ENCODE measurements at regions not wholly inside any gene's neighbourhood (a gene's known extent, or its start where the extent isn't known, plus 50 kb on each side); places are given as distances from the start of the nearest gene placed in this dataset.

DNA sequence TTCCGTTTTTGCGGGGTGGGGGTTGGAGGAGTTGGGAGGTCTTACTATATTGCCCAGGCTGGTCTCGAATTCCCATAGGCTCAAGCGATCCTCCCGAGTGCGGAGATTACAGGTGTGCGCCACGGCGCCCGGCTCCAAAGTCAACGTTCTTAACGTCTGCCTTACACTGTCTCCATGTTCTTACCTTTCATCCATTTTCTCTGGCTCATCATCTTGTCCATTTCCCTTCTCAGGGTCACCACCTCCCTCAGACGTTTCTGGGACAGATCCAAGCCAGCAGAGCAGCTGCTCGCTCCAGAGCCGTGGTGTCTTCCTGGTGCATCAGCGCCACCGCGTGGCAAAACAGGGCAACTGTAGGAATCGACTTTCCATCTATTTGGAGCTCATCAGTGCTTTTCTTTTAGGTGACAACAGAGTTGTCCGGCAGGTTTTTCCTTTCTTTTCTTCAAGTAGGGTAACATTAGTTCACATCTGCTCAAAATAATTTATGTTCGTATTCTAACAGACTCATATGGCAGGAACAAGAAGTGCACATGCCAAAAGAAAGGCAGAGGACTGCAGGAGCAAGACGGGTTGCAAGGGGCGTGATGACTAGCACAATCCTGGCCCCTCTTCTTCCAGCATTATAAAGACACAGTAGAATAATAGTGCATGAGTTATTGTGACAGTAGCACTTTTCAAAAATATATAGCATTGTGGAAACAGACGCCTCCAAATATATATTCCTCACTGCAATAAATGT is 103.1 kb upstream of the ABCC4 start:
- Mint-ChIP-seq H3K27ac (peak overlapping the region in 1 of 3 experiments; percentile 20; a peak in 3 of 7 replicates), H3K9me3 (no peaks in the 10 kb centered on the region), H3K4me3 (peak overlapping the region; percentile 64 to 87), H3K27me3 (ENCODE audit: low read depth) (no peaks in the 10 kb centered on the region; the same call in 1 of the 2 replicates), H3K4me1 (peaks cover 10% of the 10 kb centered on the region in 2 experiments), H3K36me3 (ENCODE audit: insufficient read depth in 1 of 3, low read depth in 3 of 3) (no peaks in the 10 kb centered on the region)
- no peak overlapping the region for H3T11ph ChIP-seq (ENCODE audit: low read length)
- H3K4me1 ChIP-seq (ENCODE audit: insufficient read depth, low read length) = peaks cover 2% of the 10 kb centered on the region; the same call in 1 of the 2 replicates
- H4K8ac ChIP-seq (replicated peaks; ENCODE audit: insufficient read length, low read depth, low read length) = no peak overlapping the region
- no peak overlapping the region for H3K14ac ChIP-seq (ENCODE audit: insufficient read depth, low read length)
- TF ChIP-seq, protein P1, sequence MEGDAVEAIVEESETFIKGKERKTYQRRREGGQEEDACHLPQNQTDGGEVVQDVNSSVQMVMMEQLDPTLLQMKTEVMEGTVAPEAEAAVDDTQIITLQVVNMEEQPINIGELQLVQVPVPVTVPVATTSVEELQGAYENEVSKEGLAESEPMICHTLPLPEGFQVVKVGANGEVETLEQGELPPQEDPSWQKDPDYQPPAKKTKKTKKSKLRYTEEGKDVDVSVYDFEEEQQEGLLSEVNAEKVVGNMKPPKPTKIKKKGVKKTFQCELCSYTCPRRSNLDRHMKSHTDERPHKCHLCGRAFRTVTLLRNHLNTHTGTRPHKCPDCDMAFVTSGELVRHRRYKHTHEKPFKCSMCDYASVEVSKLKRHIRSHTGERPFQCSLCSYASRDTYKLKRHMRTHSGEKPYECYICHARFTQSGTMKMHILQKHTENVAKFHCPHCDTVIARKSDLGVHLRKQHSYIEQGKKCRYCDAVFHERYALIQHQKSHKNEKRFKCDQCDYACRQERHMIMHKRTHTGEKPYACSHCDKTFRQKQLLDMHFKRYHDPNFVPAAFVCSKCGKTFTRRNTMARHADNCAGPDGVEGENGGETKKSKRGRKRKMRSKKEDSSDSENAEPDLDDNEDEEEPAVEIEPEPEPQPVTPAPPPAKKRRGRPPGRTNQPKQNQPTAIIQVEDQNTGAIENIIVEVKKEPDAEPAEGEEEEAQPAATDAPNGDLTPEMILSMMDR (conservative IDR thresholded peaks at IDR 0.05) = peak; percentile 98
- H3K79me2 ChIP-seq (ENCODE audit: insufficient read depth, low read length) = no peaks in the 10 kb centered on the region
- peaks cover 5% of the 10 kb centered on the region for H3K23me2 ChIP-seq (ENCODE audit: insufficient read length, low read depth, low read length, poor library complexity, severe bottlenecking)
- H2BK12ac ChIP-seq (ENCODE audit: insufficient read length, low read depth, low read length) = no peak overlapping the region
- H4K20me1 ChIP-seq (ENCODE audit: control insufficient read depth, insufficient read depth, insufficient read length) = peaks cover 3% of the 10 kb centered on the region
- no peaks in the 10 kb centered on the region for H3K9me3 ChIP-seq (ENCODE audit: control insufficient read depth, low read depth, low read length)
- H3K4me2 ChIP-seq (ENCODE audit: insufficient read depth, insufficient read length, low read length) = peak overlapping the region; percentile 97
- DNase-seq = peak; percentile 90
- no peak overlapping the region for H2BK5ac ChIP-seq (ENCODE audit: insufficient read length, low read length)
- H2AFZ ChIP-seq (ENCODE audit: low read length) = peak overlapping the region; percentile 89
- no peak overlapping the region for H2BK120ac ChIP-seq (ENCODE audit: low read depth, low read length, poor library complexity, severe bottlenecking)
- no peak overlapping the region for H2AK5ac ChIP-seq (ENCODE audit: insufficient read length, low read length)
- H3K56ac ChIP-seq (ENCODE audit: insufficient read length, low read depth, low read length) = no peak overlapping the region
- H3K4ac ChIP-seq (ENCODE audit: low read depth, low read length) = no peak overlapping the region
- no peak overlapping the region for H3K27ac ChIP-seq (ENCODE audit: insufficient read length, low read depth, low read length)
- no peak overlapping the region for H3K18ac ChIP-seq (ENCODE audit: insufficient read length, low read depth, low read length)
- no peak overlapping the region for H4K91ac ChIP-seq (ENCODE audit: insufficient read length, low read depth, low read length)
- no peak overlapping the region for H3K9ac ChIP-seq (ENCODE audit: extremely low read depth, insufficient read length, low read length)
- H3K23ac ChIP-seq (ENCODE audit: insufficient read length, low read depth, low read length) = no peak overlapping the region
- H3K79me1 ChIP-seq (ENCODE audit: insufficient read depth, low read depth, low read length, poor library complexity, severe bottlenecking) = no peaks in the 10 kb centered on the region
- no peak overlapping the region for H2BK20ac ChIP-seq (ENCODE audit: low read depth, low read length, poor library complexity, severe bottlenecking)
- H3K27me3 ChIP-seq (ENCODE audit: insufficient read depth, low read length) = no peaks in the 10 kb centered on the region; the same call in 1 of the 2 replicates
- no CpG with 5 or more reads among the region's 24 CpGs for WGBS (ENCODE audit: extremely low coverage, insufficient read length, low lambda C conversion rate)
- no peak overlapping the region for H2BK15ac ChIP-seq (ENCODE audit: low read depth, low read length)
- H4K5ac ChIP-seq (ENCODE audit: insufficient read length, low read depth, low read length) = no peak overlapping the region

All from H9 (cell line).